ENCODE measurements at regions not wholly inside any gene's neighbourhood (a gene's known extent, or its start where the extent isn't known, plus 50 kb on each side); places are given as distances from the start of the nearest gene placed in this dataset.

GRCh38 chr5:144103611-144104485 lies 66.6 kb downstream of the YIPF5 start:
- intact Hi-C loops (cut with micrococcal nuclease): no loop called here

GRCh38 chr5:144105371-144105770 lies 65.1 kb downstream of the YIPF5 start:
- intact Hi-C loops (cut with micrococcal nuclease): no loop called here

GRCh38 chr5:144108131-144108530 lies 62.3 kb downstream of the YIPF5 start:
- intact Hi-C loops (cut with micrococcal nuclease): no loop called here

Data from T-helper 1 cell treated with Interleukin-12 subunit alpha and Interleukin-12 subunit beta and Interleukin-4 antibody, amounts not matched to agents 30 ng/mL and 1 ng/mL, for 36 hours (primary cell).